H1 (cell line): ENCODE measurements at regions not wholly inside any gene's neighbourhood (a gene's known extent, or its start where the extent isn't known, plus 50 kb on each side); places are given as distances from the start of the nearest gene placed in this dataset.
"Not testable (repeated sequence)": the region's sequence is repeated elsewhere in the genome, so short reads cannot be mapped to it uniquely, and the experiment has no call there.

Source experiments
- CTCF ChIA-PET: fragments of 300-600 bp; sonication (Branson Sonifier 250); formaldehyde crosslinking; loops from one replicate; lab custom pipeline; 2021; ENCODE audit not compliant: partially characterized antibody; lab: Charles Lee
- POLR2A ChIA-PET: fragments of 300-600 bp; sonication (Branson Sonifier 250); formaldehyde crosslinking; loops from one replicate; lab custom pipeline; 2021; ENCODE audit warnings: inconsistent platforms; ENCODE audit not compliant: partially characterized antibody; lab: Charles Lee
- DNase-seq, 2 experiments: peaks; one replicate each; pipeline versions ENCODE4 v3.0.0 to v3.0.0-alpha.2; 2010 to 2022; ENCODE audit warnings: low spot score in 2 of 2, low read depth in 1 of 2, mixed read lengths in 1 of 2
- FAIRE-seq: peaks from 2 replicates; lab custom pipeline; 2011; peaks lifted over from hg19 to GRCh38; lab: Jason Lieb, UNC
- H2AFZ ChIP-seq: 2 replicates; pipeline ENCODE4 v1.8.1; 2012; ENCODE audit warnings: low read length, inconsistent platforms
- H2AK5ac ChIP-seq: 2 replicates; pipeline ENCODE4 v1.6.1; 2013; ENCODE audit warnings: low read depth, low read length
- H2BK120ac ChIP-seq: replicated peaks from 2 replicates; pipeline ENCODE3; 2013; ENCODE audit warnings: low read depth, low read length, inconsistent platforms
- H2BK12ac ChIP-seq: 2 replicates; pipeline ENCODE4 v1.6.1; 2013; ENCODE audit warnings: low read depth, low read length
- H2BK15ac ChIP-seq: 2 replicates; pipeline ENCODE4 v1.6.1; 2013; ENCODE audit warnings: low read length
- H2BK20ac ChIP-seq: 2 replicates; pipeline ENCODE4 v1.6.1; 2013; ENCODE audit warnings: low read length
- H2BK5ac ChIP-seq: 2 replicates; pipeline ENCODE4 v1.6.1; 2013; ENCODE audit warnings: low read depth, low read length
- H3K14ac ChIP-seq: 2 replicates; pipeline ENCODE4 v1.6.1; 2013; ENCODE audit warnings: inconsistent platforms; ENCODE audit not compliant: insufficient read length
- H3K18ac ChIP-seq: 2 replicates; pipeline ENCODE4 v1.6.1; 2013; ENCODE audit warnings: low read length; ENCODE audit errors: extremely low read depth
- H3K23ac ChIP-seq: 2 replicates; pipeline ENCODE4 v1.6.1; 2013; ENCODE audit warnings: inconsistent platforms; ENCODE audit not compliant: insufficient read length
- H3K23me2 ChIP-seq: 2 replicates; pipeline ENCODE4 v1.6.1; 2013; ENCODE audit warnings: low read depth, low read length
- H3K27ac ChIP-seq: 2 replicates; pipeline ENCODE4 v1.6.1; 2011; ENCODE audit warnings: low read depth, low read length, inconsistent platforms
- H3K27me3 ChIP-seq, 4 experiments: replicated peaks in 1 of 4; 1 replicate in 1 of 4; 2 replicates in 3 of 4; pipeline versions ENCODE4 v1.6.1 to v1.8.1; 2011 to 2013; ENCODE audit warnings: low read length in 3 of 4, mild to moderate bottlenecking in 3 of 4, inconsistent platforms in 2 of 4, mixed read lengths in 2 of 4, moderate library complexity in 1 of 4; ENCODE audit not compliant: control insufficient read depth in 3 of 4, insufficient read depth in 3 of 4; ENCODE audit errors: extremely low read depth in 1 of 4
- H3K36me3 ChIP-seq, 4 experiments: 2 replicates each; pipeline versions ENCODE4 v1.6.1 to v1.8.1; 2011 to 2013; ENCODE audit warnings: mild to moderate bottlenecking in 4 of 4, low read length in 3 of 4, moderate library complexity in 2 of 4, control low read depth in 1 of 4, inconsistent platforms in 1 of 4; ENCODE audit not compliant: insufficient read depth in 4 of 4, control insufficient read depth in 2 of 4
- H3K4ac ChIP-seq: replicated peaks from 2 replicates; pipeline ENCODE3; 2013; ENCODE audit warnings: low read length, low read depth, mixed read lengths, inconsistent platforms; ENCODE audit not compliant: insufficient read length
- H3K4me1 ChIP-seq, 4 experiments: replicated peaks in 1 of 4; 1 replicate in 1 of 4; 2 replicates in 3 of 4; pipeline versions ENCODE4 v1.6.1 to v1.8.1; 2011 to 2013; ENCODE audit warnings: low read length in 3 of 4, inconsistent platforms in 2 of 4, mixed read lengths in 1 of 4; ENCODE audit not compliant: insufficient read depth in 4 of 4, control insufficient read depth in 3 of 4
- H3K4me2 ChIP-seq, 2 experiments: 2 replicates each; pipeline versions ENCODE4 v1.6.1 to v1.8.1; 2011 to 2013; ENCODE audit warnings: low read depth in 2 of 2, low read length in 2 of 2, control low read depth in 1 of 2, inconsistent platforms in 1 of 2, mild to moderate bottlenecking in 1 of 2; ENCODE audit not compliant: insufficient read depth in 1 of 2
- H3K4me3 ChIP-seq, 4 experiments: fragments of 200-600, 300-600 bp in 1 of 4; sonication (generic), shearing (Covaris generic), sonication (Bioruptor Twin) in 1 of 4; 2 replicates each; pipeline versions ENCODE4 v1.5.1 to v1.8.1; 2011 to 2016; ENCODE audit warnings: low read length in 4 of 4, low read depth in 3 of 4, control low read depth in 2 of 4, inconsistent platforms in 2 of 4, mild to moderate bottlenecking in 2 of 4, mixed read lengths in 1 of 4, moderate library complexity in 1 of 4; ENCODE audit not compliant: insufficient read depth in 2 of 4; ENCODE audit errors: extremely low read depth in 1 of 4
- H3K56ac ChIP-seq: replicated peaks from 2 replicates; pipeline ENCODE3; 2013; ENCODE audit warnings: low read depth, mild to moderate bottlenecking, mixed read lengths, low read length, inconsistent platforms; ENCODE audit not compliant: insufficient read length
- H3K79me1 ChIP-seq: 2 replicates; pipeline ENCODE4 v1.6.1; 2013; ENCODE audit warnings: low read depth, low read length, control low read depth
- H3K79me2 ChIP-seq, 2 experiments: 2 replicates each; pipeline versions ENCODE4 v1.6.1 to v1.8.1; 2012 to 2013; ENCODE audit warnings: low read length in 2 of 2, mild to moderate bottlenecking in 2 of 2, inconsistent platforms in 1 of 2; ENCODE audit not compliant: insufficient read depth in 2 of 2, control insufficient read depth in 1 of 2
- H3K9ac ChIP-seq, 4 experiments: replicated peaks in 1 of 4; 1 replicate in 1 of 4; 2 replicates in 3 of 4; pipeline versions ENCODE4 v1.6.1 to v1.8.1; 2011 to 2013; ENCODE audit warnings: low read depth in 3 of 4, low read length in 3 of 4, control low read depth in 2 of 4, mild to moderate bottlenecking in 2 of 4, moderate library complexity in 2 of 4, inconsistent platforms in 1 of 4; ENCODE audit errors: extremely low read depth in 1 of 4
- H3K9me3 ChIP-seq, 2 experiments: 2 replicates each; pipeline versions ENCODE4 v1.6.1 to v1.8.1; 2012 to 2013; ENCODE audit warnings: mild to moderate bottlenecking in 2 of 2, moderate library complexity in 2 of 2, control low read depth in 1 of 2, inconsistent platforms in 1 of 2, low read depth in 1 of 2, low read length in 1 of 2, mixed read lengths in 1 of 2; ENCODE audit not compliant: insufficient read depth in 2 of 2
- H4K20me1 ChIP-seq, 2 experiments: replicated peaks in 1 of 2; 2 replicates each; pipeline versions ENCODE3 to v1.8.1; 2011 to 2013; ENCODE audit warnings: inconsistent platforms in 2 of 2, low read length in 2 of 2, mild to moderate bottlenecking in 1 of 2; ENCODE audit not compliant: insufficient read depth in 2 of 2, control insufficient read depth in 1 of 2
- H4K5ac ChIP-seq: 2 replicates; pipeline ENCODE4 v1.6.1; 2013; ENCODE audit warnings: low read length, low read depth, mixed read lengths, inconsistent platforms; ENCODE audit not compliant: insufficient read length
- H4K8ac ChIP-seq: 2 replicates; pipeline ENCODE4 v1.8.0; 2013; ENCODE audit warnings: mild to moderate bottlenecking, moderate library complexity, low read length, inconsistent platforms; ENCODE audit not compliant: insufficient read depth; ENCODE audit errors: extremely low read depth
- H4K91ac ChIP-seq: replicated peaks from 2 replicates; pipeline ENCODE3; 2013; ENCODE audit warnings: low read length, mixed read lengths, inconsistent platforms; ENCODE audit not compliant: insufficient read length
- WGBS, 2 experiments: shearing (Covaris generic) in 1 of 2; methylation state at CpG; one replicate each; pipeline versions ENCODE4 v1.1.6 to v1.1.7; 2013 to 2015; ENCODE audit warnings: low lambda C conversion rate in 2 of 2, mixed read lengths in 2 of 2, inconsistent platforms in 1 of 2, low coverage in 1 of 2, missing lambda C conversion rate in 1 of 2; ENCODE audit not compliant: insufficient replicate concordance in 2 of 2, insufficient coverage in 1 of 2, insufficient read length in 1 of 2; ENCODE audit errors: extremely low coverage in 1 of 2, missing lambda C conversion rate in 1 of 2; 5-methylcytosine and 5-hydroxymethylcytosine counted together

GRCh38 chr6:23853566-23854133 lies 272.4 kb upstream of the NRSN1 start:
- POLR2A ChIA-PET, H3K14ac ChIP-seq, H3K27me3 ChIP-seq, H3K4me2 ChIP-seq, H2BK120ac ChIP-seq, H2BK12ac ChIP-seq, H4K20me1 ChIP-seq, H2AFZ ChIP-seq, H2BK20ac ChIP-seq, H3K79me1 ChIP-seq, H3K27ac ChIP-seq, H2BK15ac ChIP-seq, H4K91ac ChIP-seq, FAIRE-seq, H3K23ac ChIP-seq, H3K18ac ChIP-seq, DNase-seq, H3K36me3 ChIP-seq, H4K8ac ChIP-seq, CTCF ChIA-PET, H3K4ac ChIP-seq, H4K5ac ChIP-seq, H3K9ac ChIP-seq, H2AK5ac ChIP-seq, H3K79me2 ChIP-seq, H3K56ac ChIP-seq, H2BK5ac ChIP-seq, H3K23me2 ChIP-seq, H3K4me1 ChIP-seq, H3K4me3 ChIP-seq: not testable (repeated sequence)
- 100% methylated on average over 4 of the region's 18 CpGs; no CpG with 5 or more reads in 1 of the 2 experiments for WGBS, 2 experiments
- peaks cover 0 to 12% of the 10 kb centered on the region in 2 experiments; a peak in 1 of 4 replicates for H3K9me3 ChIP-seq

- H2BK5ac ChIP-seq, H3K79me1 ChIP-seq, DNase-seq, FAIRE-seq, H3K23ac ChIP-seq, H4K5ac ChIP-seq, POLR2A ChIA-PET, H2AK5ac ChIP-seq, CTCF ChIA-PET, H3K9ac ChIP-seq, H3K4me1 ChIP-seq, H3K4me3 ChIP-seq, H2BK20ac ChIP-seq, H3K79me2 ChIP-seq, H2BK12ac ChIP-seq, H3K36me3 ChIP-seq, H3K27ac ChIP-seq, H3K27me3 ChIP-seq, H3K4me2 ChIP-seq, H2BK120ac ChIP-seq, H3K14ac ChIP-seq, H3K18ac ChIP-seq, H4K91ac ChIP-seq, H4K8ac ChIP-seq, H3K23me2 ChIP-seq, H3K56ac ChIP-seq, H4K20me1 ChIP-seq, H2BK15ac ChIP-seq, H2AFZ ChIP-seq, H3K4ac ChIP-seq: not testable (repeated sequence)
- H3K9me3 ChIP-seq, result peaks cover 0 to 12% of the 10 kb centered on the region in 2 experiments; a peak in 1 of 4 replicates
- 95% methylated on average over 19 of the region's 22 CpGs; no CpG with 5 or more reads in 1 of the 2 experiments for WGBS, 2 experiments
These were observed 271.9 kb upstream of the NRSN1 start for GRCh38 chr6:23854154-23854553.
